GM23338 (cell line): ENCODE measurements at regions not wholly inside any gene's neighbourhood (a gene's known extent, or its start where the extent isn't known, plus 50 kb on each side); places are given as distances from the start of the nearest gene placed in this dataset.

Experiments
- ATAC-seq: fragments of 200-7000 bp; cut with Tn5 transposase; 3 replicates; pipeline ENCODE4 v1.9.1; 2020
- DNase-seq: peaks from one replicate; pipeline ENCODE4 v3.0.0-alpha.2; 2015; ENCODE audit warnings: low spot score
- H2AFZ ChIP-seq: fragments of 200-600 bp; sonication (generic); 2 replicates; pipeline ENCODE4 v1.8.0; 2016; ENCODE audit warnings: antibody characterized with exemption, mild to moderate bottlenecking, moderate library complexity
- H3F3A ChIP-seq: fragments of 200-600 bp; sonication (generic); replicated peaks from 2 replicates; pipeline ENCODE4 v1.8.0; 2017; ENCODE audit warnings: antibody characterized with exemption, mixed run types, low read depth
- H3K27ac ChIP-seq: fragments of 200-600 bp; sonication (generic); 2 replicates; pipeline ENCODE4 v1.6.1; 2016; ENCODE audit warnings: low read depth
- H3K27me3 ChIP-seq: fragments of 200-600 bp; sonication (generic); 2 replicates; pipeline ENCODE4 v1.8.0; 2016; ENCODE audit warnings: mild to moderate bottlenecking, mixed run types, moderate library complexity; ENCODE audit not compliant: insufficient read depth
- H3K36me3 ChIP-seq: fragments of 200-600 bp; sonication (generic); 2 replicates; pipeline ENCODE4 v1.8.0; 2016; ENCODE audit warnings: mild to moderate bottlenecking; ENCODE audit not compliant: insufficient read depth
- H3K4me1 ChIP-seq: fragments of 200-600 bp; sonication (generic); 2 replicates; pipeline ENCODE4 v1.8.0; 2016; ENCODE audit warnings: mild to moderate bottlenecking, moderate library complexity; ENCODE audit not compliant: insufficient read depth
- H3K4me2 ChIP-seq: fragments of 200-600 bp; sonication (generic); 2 replicates; pipeline ENCODE4 v1.7.1; 2017; ENCODE audit warnings: mixed run types
- H3K4me3 ChIP-seq: fragments of 200-600 bp; sonication (generic); 2 replicates; pipeline ENCODE4 v1.6.1; 2016; ENCODE audit warnings: mixed run types
- H3K79me2 ChIP-seq: fragments of 200-600 bp; sonication (generic); replicated peaks from 2 replicates; pipeline ENCODE4 v1.8.0; 2017; ENCODE audit warnings: mild to moderate bottlenecking; ENCODE audit not compliant: insufficient read depth
- H3K9me2 ChIP-seq: fragments of 200-600 bp; sonication (generic); 2 replicates; pipeline ENCODE4 v1.8.0; 2017; ENCODE audit not compliant: insufficient read depth
- H4K20me1 ChIP-seq: fragments of 200-600 bp; sonication (generic); replicated peaks from 2 replicates; pipeline ENCODE4 v1.8.0; 2017; ENCODE audit warnings: mild to moderate bottlenecking; ENCODE audit not compliant: insufficient read depth
- H3K27ac Mint-ChIP-seq: 2 replicates; pipeline ENCODE4 v1.8.0; 2020; ENCODE audit warnings: inconsistent platforms, mild to moderate bottlenecking, moderate library complexity, mixed read lengths
- H3K27me3 Mint-ChIP-seq: 3 replicates; pipeline ENCODE4 v1.8.0; 2022; ENCODE audit warnings: low read depth, mild to moderate bottlenecking, moderate library complexity, mixed read lengths, inconsistent platforms; ENCODE audit not compliant: insufficient read depth, poor library complexity
- H3K36me3 Mint-ChIP-seq: 3 replicates; pipeline ENCODE4 v1.8.0; 2021; ENCODE audit warnings: low read depth, mild to moderate bottlenecking, inconsistent platforms, moderate library complexity, mixed read lengths
- H3K4me1 Mint-ChIP-seq: 3 replicates; pipeline ENCODE4 v1.8.0; 2020; ENCODE audit warnings: mild to moderate bottlenecking, inconsistent platforms, mixed read lengths
- H3K4me3 Mint-ChIP-seq: 3 replicates; pipeline ENCODE4 v1.8.0; 2021; ENCODE audit warnings: moderate library complexity, mild to moderate bottlenecking, inconsistent platforms, mixed read lengths
- H3K9me3 Mint-ChIP-seq: 3 replicates; pipeline ENCODE4 v1.8.0; 2020; ENCODE audit warnings: moderate library complexity, mild to moderate bottlenecking, inconsistent platforms, mixed read lengths
- POLR2AphosphoS5 ChIP-seq: IDR thresholded peaks from 2 replicates; pipeline ENCODE4 v1.6.1; 2016; ENCODE audit warnings: antibody characterized with exemption, low read depth
- TF ChIP-seq, protein P1 (sequence below): fragments of 250-450 bp; sonication (Bioruptor Pico); IDR thresholded peaks from 2 replicates; pipeline ENCODE4 v1.5.0; 2020; ENCODE audit warnings: mild to moderate bottlenecking, moderate library complexity
- TF ChIP-seq, protein P2 (sequence below): IDR thresholded peaks from one replicate; pipeline ENCODE4 v1.6.1; 2018; ENCODE audit warnings: antibody characterized with exemption; ENCODE audit not compliant: unreplicated experiment
- TF ChIP-seq, protein P3 (sequence below), 2 experiments: fragments of 200-600 bp in 1 of 2; sonication (generic) in 1 of 2; conservative IDR thresholded peaks; 2 replicates each; pipeline versions ENCODE4 v1.5.1 to v1.6.1; 2016 to 2017; ENCODE audit warnings: antibody characterized with exemption in 2 of 2, low read depth in 2 of 2, mild to moderate bottlenecking in 2 of 2, moderate library complexity in 1 of 2

DNA sequence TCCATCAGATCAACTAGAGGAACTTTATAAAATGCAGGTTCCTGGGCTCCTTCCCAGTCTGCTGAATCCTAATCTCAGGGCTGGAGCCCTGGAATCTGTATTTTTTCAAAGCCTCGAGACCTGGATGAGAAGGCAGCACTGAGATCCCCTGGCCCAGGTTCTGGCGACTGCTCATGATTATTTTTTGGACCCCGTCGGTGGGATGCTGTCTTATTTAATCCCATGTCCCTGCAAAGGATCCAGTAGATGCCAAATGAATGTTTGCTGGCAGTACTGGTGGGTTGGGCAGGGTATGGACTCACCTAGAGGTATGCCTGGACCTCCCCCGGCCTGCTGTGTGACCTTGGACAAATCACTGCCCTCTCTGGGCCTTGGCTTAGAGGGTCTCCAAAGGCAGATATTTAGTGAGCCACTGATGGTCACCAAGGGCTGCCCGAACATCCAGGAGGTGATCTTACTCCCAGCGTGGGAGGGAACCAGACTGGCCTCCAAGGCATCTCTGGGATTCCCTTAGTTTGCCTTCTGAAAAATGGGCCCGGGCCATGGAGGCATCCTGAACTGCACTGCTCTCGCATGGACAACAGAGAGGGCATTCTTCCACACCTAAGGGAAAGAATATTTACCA lies 91.6 kb upstream of the RUNX3 start:
- no peak overlapping the region for H3K27ac Mint-ChIP-seq
- peaks cover 8% of the 10 kb centered on the region for H3K27me3 Mint-ChIP-seq
- H3K36me3 ChIP-seq = no peaks in the 10 kb centered on the region
- no peak overlapping the region for H3K27ac ChIP-seq
- H3K4me3 Mint-ChIP-seq = no peak overlapping the region
- DNase-seq (no peak), ATAC-seq (no peak)
- no peak overlapping the region for H3K4me3 ChIP-seq
- H3K9me2 ChIP-seq = no peaks in the 10 kb centered on the region
- H3K4me2 ChIP-seq = no peak overlapping the region
- peaks cover 25% of the 10 kb centered on the region for H3K4me1 Mint-ChIP-seq
- no peaks in the 10 kb centered on the region for H3F3A ChIP-seq
- no peaks in the 10 kb centered on the region for H3K36me3 Mint-ChIP-seq
- no peak for TF ChIP-seq POLR2AphosphoS5
- TF ChIP-seq, protein P1, sequence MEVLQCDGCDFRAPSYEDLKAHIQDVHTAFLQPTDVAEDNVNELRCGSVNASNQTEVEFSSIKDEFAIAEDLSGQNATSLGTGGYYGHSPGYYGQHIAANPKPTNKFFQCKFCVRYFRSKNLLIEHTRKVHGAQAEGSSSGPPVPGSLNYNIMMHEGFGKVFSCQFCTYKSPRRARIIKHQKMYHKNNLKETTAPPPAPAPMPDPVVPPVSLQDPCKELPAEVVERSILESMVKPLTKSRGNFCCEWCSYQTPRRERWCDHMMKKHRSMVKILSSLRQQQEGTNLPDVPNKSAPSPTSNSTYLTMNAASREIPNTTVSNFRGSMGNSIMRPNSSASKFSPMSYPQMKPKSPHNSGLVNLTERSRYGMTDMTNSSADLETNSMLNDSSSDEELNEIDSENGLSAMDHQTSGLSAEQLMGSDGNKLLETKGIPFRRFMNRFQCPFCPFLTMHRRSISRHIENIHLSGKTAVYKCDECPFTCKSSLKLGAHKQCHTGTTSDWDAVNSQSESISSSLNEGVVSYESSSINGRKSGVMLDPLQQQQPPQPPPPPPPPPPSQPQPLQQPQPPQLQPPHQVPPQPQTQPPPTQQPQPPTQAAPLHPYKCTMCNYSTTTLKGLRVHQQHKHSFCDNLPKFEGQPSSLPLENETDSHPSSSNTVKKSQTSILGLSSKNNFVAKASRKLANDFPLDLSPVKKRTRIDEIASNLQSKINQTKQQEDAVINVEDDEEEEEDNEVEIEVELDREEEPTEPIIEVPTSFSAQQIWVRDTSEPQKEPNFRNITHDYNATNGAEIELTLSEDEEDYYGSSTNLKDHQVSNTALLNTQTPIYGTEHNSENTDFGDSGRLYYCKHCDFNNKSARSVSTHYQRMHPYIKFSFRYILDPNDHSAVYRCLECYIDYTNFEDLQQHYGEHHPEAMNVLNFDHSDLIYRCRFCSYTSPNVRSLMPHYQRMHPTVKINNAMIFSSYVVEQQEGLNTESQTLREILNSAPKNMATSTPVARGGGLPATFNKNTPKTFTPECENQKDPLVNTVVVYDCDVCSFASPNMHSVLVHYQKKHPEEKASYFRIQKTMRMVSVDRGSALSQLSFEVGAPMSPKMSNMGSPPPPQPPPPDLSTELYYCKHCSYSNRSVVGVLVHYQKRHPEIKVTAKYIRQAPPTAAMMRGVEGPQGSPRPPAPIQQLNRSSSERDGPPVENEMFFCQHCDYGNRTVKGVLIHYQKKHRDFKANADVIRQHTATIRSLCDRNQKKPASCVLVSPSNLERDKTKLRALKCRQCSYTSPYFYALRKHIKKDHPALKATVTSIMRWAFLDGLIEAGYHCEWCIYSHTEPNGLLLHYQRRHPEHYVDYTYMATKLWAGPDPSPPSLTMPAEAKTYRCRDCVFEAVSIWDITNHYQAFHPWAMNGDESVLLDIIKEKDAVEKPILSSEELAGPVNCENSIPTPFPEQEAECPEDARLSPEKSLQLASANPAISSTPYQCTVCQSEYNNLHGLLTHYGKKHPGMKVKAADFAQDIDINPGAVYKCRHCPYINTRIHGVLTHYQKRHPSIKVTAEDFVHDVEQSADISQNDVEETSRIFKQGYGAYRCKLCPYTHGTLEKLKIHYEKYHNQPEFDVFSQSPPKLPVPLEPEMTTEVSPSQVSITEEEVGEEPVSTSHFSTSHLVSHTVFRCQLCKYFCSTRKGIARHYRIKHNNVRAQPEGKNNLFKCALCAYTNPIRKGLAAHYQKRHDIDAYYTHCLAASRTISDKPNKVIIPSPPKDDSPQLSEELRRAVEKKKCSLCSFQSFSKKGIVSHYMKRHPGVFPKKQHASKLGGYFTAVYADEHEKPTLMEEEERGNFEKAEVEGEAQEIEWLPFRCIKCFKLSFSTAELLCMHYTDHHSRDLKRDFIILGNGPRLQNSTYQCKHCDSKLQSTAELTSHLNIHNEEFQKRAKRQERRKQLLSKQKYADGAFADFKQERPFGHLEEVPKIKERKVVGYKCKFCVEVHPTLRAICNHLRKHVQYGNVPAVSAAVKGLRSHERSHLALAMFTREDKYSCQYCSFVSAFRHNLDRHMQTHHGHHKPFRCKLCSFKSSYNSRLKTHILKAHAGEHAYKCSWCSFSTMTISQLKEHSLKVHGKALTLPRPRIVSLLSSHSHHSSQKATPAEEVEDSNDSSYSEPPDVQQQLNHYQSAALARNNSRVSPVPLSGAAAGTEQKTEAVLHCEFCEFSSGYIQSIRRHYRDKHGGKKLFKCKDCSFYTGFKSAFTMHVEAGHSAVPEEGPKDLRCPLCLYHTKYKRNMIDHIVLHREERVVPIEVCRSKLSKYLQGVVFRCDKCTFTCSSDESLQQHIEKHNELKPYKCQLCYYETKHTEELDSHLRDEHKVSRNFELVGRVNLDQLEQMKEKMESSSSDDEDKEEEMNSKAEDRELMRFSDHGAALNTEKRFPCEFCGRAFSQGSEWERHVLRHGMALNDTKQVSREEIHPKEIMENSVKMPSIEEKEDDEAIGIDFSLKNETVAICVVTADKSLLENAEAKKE (CRISPR knock-in tag) = no peak
- TF ChIP-seq, protein P2, sequence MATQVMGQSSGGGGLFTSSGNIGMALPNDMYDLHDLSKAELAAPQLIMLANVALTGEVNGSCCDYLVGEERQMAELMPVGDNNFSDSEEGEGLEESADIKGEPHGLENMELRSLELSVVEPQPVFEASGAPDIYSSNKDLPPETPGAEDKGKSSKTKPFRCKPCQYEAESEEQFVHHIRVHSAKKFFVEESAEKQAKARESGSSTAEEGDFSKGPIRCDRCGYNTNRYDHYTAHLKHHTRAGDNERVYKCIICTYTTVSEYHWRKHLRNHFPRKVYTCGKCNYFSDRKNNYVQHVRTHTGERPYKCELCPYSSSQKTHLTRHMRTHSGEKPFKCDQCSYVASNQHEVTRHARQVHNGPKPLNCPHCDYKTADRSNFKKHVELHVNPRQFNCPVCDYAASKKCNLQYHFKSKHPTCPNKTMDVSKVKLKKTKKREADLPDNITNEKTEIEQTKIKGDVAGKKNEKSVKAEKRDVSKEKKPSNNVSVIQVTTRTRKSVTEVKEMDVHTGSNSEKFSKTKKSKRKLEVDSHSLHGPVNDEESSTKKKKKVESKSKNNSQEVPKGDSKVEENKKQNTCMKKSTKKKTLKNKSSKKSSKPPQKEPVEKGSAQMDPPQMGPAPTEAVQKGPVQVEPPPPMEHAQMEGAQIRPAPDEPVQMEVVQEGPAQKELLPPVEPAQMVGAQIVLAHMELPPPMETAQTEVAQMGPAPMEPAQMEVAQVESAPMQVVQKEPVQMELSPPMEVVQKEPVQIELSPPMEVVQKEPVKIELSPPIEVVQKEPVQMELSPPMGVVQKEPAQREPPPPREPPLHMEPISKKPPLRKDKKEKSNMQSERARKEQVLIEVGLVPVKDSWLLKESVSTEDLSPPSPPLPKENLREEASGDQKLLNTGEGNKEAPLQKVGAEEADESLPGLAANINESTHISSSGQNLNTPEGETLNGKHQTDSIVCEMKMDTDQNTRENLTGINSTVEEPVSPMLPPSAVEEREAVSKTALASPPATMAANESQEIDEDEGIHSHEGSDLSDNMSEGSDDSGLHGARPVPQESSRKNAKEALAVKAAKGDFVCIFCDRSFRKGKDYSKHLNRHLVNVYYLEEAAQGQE = no peak
- TF ChIP-seq, protein P3, sequence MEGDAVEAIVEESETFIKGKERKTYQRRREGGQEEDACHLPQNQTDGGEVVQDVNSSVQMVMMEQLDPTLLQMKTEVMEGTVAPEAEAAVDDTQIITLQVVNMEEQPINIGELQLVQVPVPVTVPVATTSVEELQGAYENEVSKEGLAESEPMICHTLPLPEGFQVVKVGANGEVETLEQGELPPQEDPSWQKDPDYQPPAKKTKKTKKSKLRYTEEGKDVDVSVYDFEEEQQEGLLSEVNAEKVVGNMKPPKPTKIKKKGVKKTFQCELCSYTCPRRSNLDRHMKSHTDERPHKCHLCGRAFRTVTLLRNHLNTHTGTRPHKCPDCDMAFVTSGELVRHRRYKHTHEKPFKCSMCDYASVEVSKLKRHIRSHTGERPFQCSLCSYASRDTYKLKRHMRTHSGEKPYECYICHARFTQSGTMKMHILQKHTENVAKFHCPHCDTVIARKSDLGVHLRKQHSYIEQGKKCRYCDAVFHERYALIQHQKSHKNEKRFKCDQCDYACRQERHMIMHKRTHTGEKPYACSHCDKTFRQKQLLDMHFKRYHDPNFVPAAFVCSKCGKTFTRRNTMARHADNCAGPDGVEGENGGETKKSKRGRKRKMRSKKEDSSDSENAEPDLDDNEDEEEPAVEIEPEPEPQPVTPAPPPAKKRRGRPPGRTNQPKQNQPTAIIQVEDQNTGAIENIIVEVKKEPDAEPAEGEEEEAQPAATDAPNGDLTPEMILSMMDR (conservative IDR thresholded peaks at IDR 0.05; ENCODE audit: low read depth in 2 of 2) = no peak
- no peak overlapping the region; the same call in 1 of the 2 replicates for H2AFZ ChIP-seq
- no peaks in the 10 kb centered on the region for H4K20me1 ChIP-seq
- H3K79me2 ChIP-seq = no peaks in the 10 kb centered on the region
- no peaks in the 10 kb centered on the region; the same call in 2 of the 3 replicates for H3K9me3 Mint-ChIP-seq
- peaks cover 4% of the 10 kb centered on the region; the same call in 1 of the 2 replicates for H3K4me1 ChIP-seq
- no peaks in the 10 kb centered on the region for H3K27me3 ChIP-seq
